H7 (cell line): ENCODE measurements at regions not wholly inside any gene's neighbourhood (a gene's known extent, or its start where the extent isn't known, plus 50 kb on each side); places are given as distances from the start of the nearest gene placed in this dataset.

Source experiments
- DNase-seq: peaks from one replicate; pipeline ENCODE4 v3.0.0; 2012
- H3K27me3 ChIP-seq: 2 replicates; pipeline ENCODE4 v1.6.0; 2011; ENCODE audit warnings: mild to moderate bottlenecking, low read length; ENCODE audit not compliant: control insufficient read depth, insufficient read depth
- H3K36me3 ChIP-seq: replicated peaks from 2 replicates; pipeline ENCODE4 v1.5.1; 2011; ENCODE audit warnings: low read length; ENCODE audit not compliant: control insufficient read depth, insufficient read depth
- H3K4me3 ChIP-seq: 2 replicates; pipeline ENCODE4 v1.5.1; 2011; ENCODE audit warnings: low read depth, mild to moderate bottlenecking, control low read depth, low read length, moderate library complexity; ENCODE audit not compliant: insufficient read depth

- H3K4me3 ChIP-seq = no peak overlapping the region
- H3K36me3 ChIP-seq = no peaks in the 10 kb centered on the region
- no peaks in the 10 kb centered on the region for H3K27me3 ChIP-seq
- no peak for DNase-seq
Observed at GRCh38 chr19:29420065-29420464, 105.7 kb upstream of the VSTM2B start.

DNA sequence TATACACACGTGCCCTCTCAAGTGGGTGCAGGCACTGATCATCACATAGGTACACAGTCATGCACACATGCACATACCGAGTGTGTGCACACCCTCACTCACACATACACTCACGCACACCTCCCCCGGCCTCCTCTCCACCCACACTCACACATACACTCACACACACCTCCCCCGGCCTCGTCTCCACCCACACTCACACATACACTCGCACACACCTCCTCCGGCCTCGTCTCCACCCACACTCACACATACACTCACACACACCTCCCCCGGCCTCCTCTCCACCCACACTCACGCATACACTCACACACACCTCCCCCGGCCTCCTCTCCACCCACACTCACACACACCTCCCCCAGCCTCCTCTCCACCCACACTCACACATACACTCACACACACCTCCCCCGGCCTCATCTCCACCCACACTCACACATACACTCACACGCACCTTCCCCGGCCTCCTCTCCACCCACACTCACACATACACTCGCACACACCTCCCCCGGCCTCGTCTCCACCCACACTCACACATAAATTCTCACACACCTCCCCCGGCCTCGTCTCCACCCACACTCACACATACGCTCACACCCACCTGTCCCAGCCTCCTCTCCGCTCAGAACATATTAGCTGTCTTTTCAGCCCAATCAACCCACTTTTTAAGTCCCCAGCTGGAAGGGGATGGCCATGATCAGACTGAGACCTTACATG lies 105.2 kb upstream of the VSTM2B start:
- Histone ChIP-seq H3K27me3 (no peaks in the 10 kb centered on the region), H3K36me3 (no peaks in the 10 kb centered on the region), H3K4me3 (no peak overlapping the region)
- no peak for DNase-seq

GRCh38 chr19:29421196-29421545 lies 104.6 kb upstream of the VSTM2B start:
- Histone ChIP-seq H3K36me3 (no peaks in the 10 kb centered on the region), H3K4me3 (no peak overlapping the region), H3K27me3 (no peaks in the 10 kb centered on the region)
- DNase-seq = no peak

GRCh38 chr19:29422047-29422446 lies 103.7 kb upstream of the VSTM2B start:
- Histone ChIP-seq H3K27me3 (no peaks in the 10 kb centered on the region), H3K36me3 (no peaks in the 10 kb centered on the region), H3K4me3 (no peak overlapping the region)
- DNase-seq = no peak

- no peaks in the 10 kb centered on the region for H3K27me3 ChIP-seq
- H3K36me3 ChIP-seq = no peaks in the 10 kb centered on the region
- H3K4me3 ChIP-seq = no peak overlapping the region
- no peak for DNase-seq
Observed at GRCh38 chr19:29422486-29423085, 103.2 kb upstream of the VSTM2B start.

DNA sequence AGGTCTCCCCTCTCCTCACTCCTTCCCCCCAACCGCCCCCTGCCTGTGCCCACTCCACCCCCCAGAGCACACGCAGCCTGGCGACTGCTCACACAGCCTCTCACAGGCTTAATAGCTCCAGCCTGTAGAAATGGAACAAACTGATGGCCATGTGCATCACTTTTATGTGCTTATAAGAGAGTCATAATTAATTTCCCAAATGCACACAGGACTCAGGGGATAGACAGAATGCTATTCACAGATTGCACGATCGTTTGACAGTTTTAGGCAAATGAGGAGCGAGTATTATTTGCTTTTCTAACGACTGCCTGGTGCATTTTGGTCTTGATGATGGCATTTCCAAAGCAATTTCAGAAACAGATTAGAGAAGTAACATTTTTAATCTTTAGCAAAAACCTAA lies 97.7 kb upstream of the VSTM2B start:
- Histone ChIP-seq H3K4me3 (no peak overlapping the region), H3K36me3 (no peaks in the 10 kb centered on the region), H3K27me3 (no peaks in the 10 kb centered on the region)
- DNase-seq = no peak

GRCh38 chr19:29429021-29429420 lies 96.8 kb upstream of the VSTM2B start:
- DNase-seq = no peak

GRCh38 chr19:29429581-29429980 lies 96.2 kb upstream of the VSTM2B start:
- Histone ChIP-seq H3K36me3 (no peaks in the 10 kb centered on the region), H3K4me3 (no peak overlapping the region), H3K27me3 (no peaks in the 10 kb centered on the region)
- no peak for DNase-seq

More at GRCh38 chr19:29429021-29429420, 96.8 kb upstream of the VSTM2B start:
- no peak overlapping the region for H3K4me3 ChIP-seq
- H3K27me3 ChIP-seq = no peaks in the 10 kb centered on the region
- no peaks in the 10 kb centered on the region for H3K36me3 ChIP-seq

- Histone ChIP-seq H3K27me3 (no peaks in the 10 kb centered on the region), H3K36me3 (no peaks in the 10 kb centered on the region), H3K4me3 (no peak overlapping the region)
- DNase-seq = no peak
Observed at GRCh38 chr19:29431332-29431731, 94.5 kb upstream of the VSTM2B start.

GRCh38 chr19:29432677-29433076 lies 93.1 kb upstream of the VSTM2B start:
- no peak for DNase-seq
- Histone ChIP-seq H3K4me3 (no peak overlapping the region), H3K36me3 (no peaks in the 10 kb centered on the region), H3K27me3 (no peaks in the 10 kb centered on the region)

- H3K4me3 ChIP-seq = no peak overlapping the region
- no peaks in the 10 kb centered on the region for H3K36me3 ChIP-seq
- no peak for DNase-seq
- no peaks in the 10 kb centered on the region for H3K27me3 ChIP-seq
Observed at GRCh38 chr19:29436591-29437103, 89.1 kb upstream of the VSTM2B start.

GRCh38 chr19:29439021-29439420 lies 86.8 kb upstream of the VSTM2B start:
- H3K36me3 ChIP-seq = no peaks in the 10 kb centered on the region
- H3K27me3 ChIP-seq = no peaks in the 10 kb centered on the region
- no peak overlapping the region for H3K4me3 ChIP-seq
- no peak for DNase-seq

DNA sequence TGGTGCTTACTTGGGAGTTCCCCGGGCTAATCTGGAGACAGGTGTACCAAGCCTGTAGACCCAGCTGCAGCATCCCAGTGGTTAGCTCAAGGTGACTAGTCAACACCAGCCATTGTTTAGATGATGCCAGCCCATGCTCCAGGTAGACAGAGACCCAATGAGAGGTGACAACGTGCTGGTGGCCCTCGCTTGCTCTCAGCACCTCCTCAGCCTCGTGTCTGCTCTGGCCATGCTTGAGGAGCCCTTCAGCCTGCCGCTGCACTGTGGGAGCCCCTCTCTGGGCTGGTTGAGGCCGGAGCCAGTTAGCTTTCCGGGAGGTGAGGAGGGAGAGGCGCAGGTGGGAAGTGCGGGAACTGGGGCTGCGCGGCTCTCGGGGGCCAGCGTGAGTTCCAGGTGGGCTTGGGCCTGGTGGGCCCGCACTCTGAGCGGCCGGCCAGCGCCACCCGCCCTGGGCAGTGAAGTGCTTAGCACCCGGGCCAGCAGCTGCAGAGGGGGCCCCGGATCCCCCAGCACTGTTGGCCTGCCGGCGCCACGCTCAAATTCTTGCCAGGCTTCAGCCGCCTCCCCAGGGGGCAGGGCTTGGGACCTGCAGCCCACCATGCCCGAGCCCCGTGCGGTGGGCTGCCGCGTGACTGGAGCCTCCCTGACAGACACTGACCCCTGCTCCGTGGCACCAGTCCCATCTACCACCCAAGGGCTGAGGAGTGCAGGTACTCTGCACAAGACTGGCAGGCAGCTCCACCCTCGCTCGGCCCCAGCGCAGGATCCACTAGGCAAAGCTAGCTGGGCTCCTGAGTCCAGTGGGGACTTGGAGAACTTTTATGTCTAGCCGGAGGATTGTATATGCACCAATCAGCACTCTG lies 85.9 kb upstream of the VSTM2B start:
- no peak overlapping the region for H3K4me3 ChIP-seq
- DNase-seq = no peak
- H3K36me3 ChIP-seq = no peaks in the 10 kb centered on the region
- no peaks in the 10 kb centered on the region for H3K27me3 ChIP-seq

DNA sequence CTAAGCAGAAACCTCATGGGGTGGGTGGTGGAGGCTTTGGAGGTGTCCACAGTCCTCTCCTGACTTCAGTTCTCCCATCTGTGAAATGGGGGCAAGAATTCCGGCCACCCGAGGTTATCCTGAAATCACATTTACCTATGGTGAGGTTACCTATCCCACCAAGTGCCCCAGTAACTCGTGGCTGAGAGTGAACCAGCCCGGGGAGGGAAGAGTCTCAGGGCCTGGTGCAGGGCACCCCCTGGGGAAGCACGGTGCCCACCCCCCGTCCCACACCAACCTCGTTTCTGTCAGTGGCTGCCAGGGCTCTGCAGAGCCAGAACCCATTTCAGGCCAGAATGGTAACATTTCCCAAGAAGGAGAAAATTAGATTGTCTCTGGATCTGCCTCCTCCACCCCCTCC lies 83.7 kb upstream of the VSTM2B start:
- Histone ChIP-seq H3K27me3 (no peaks in the 10 kb centered on the region), H3K4me3 (no peak overlapping the region), H3K36me3 (no peaks in the 10 kb centered on the region)
- DNase-seq = no peak

- no peaks in the 10 kb centered on the region for H3K36me3 ChIP-seq
- no peak overlapping the region for H3K4me3 ChIP-seq
- no peaks in the 10 kb centered on the region; the same call in 1 of the 2 replicates for H3K27me3 ChIP-seq
- no peak for DNase-seq
Observed at GRCh38 chr19:29442910-29443309, 82.9 kb upstream of the VSTM2B start.
